ENCODE measurements at regions not wholly inside any gene's neighbourhood (a gene's known extent, or its start where the extent isn't known, plus 50 kb on each side); places are given as distances from the start of the nearest gene placed in this dataset.
"Not testable (repeated sequence)": the region's sequence is repeated elsewhere in the genome, so short reads cannot be mapped to it uniquely, and the experiment has no call there.

- TF ChIP-seq, protein P1, sequence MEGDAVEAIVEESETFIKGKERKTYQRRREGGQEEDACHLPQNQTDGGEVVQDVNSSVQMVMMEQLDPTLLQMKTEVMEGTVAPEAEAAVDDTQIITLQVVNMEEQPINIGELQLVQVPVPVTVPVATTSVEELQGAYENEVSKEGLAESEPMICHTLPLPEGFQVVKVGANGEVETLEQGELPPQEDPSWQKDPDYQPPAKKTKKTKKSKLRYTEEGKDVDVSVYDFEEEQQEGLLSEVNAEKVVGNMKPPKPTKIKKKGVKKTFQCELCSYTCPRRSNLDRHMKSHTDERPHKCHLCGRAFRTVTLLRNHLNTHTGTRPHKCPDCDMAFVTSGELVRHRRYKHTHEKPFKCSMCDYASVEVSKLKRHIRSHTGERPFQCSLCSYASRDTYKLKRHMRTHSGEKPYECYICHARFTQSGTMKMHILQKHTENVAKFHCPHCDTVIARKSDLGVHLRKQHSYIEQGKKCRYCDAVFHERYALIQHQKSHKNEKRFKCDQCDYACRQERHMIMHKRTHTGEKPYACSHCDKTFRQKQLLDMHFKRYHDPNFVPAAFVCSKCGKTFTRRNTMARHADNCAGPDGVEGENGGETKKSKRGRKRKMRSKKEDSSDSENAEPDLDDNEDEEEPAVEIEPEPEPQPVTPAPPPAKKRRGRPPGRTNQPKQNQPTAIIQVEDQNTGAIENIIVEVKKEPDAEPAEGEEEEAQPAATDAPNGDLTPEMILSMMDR (IDR thresholded peaks at IDR 0.05; ENCODE audit: poor library complexity), result not testable (repeated sequence)
- not testable (repeated sequence) for TF ChIP-seq EZH2phosphoT487 (IDR thresholded peaks at IDR 0.05; ENCODE audit: low read depth, severe bottlenecking, unreplicated experiment)
- TF ChIP-seq EZH2 (IDR thresholded peaks at IDR 0.05; ENCODE audit: borderline replicate concordance), result peak; percentile 25
Measured at GRCh38 chr9:62801961-62802718, 1612.3 kb downstream of the SPATA31A7 start.
